ENCODE measurements at regions not wholly inside any gene's neighbourhood (a gene's known extent, or its start where the extent isn't known, plus 50 kb on each side); places are given as distances from the start of the nearest gene placed in this dataset.

- H3K4me3 ChIP-seq (ENCODE audit: low read depth, low read length): no peak overlapping the region
- no peaks in the 10 kb centered on the region for H3K36me3 ChIP-seq (ENCODE audit: control insufficient read depth, insufficient read depth, low read length)
- FAIRE-seq: no peak
- TF ChIP-seq CTCF (IDR thresholded peaks at IDR 0.05; ENCODE audit: insufficient read depth, low read length, severe bottlenecking): no peak
- DNase-seq (ENCODE audit: low read depth): no peak
- H3K27me3 ChIP-seq (ENCODE audit: control insufficient read depth, insufficient read depth, low read length): no peaks in the 10 kb centered on the region
Observed at GRCh38 chr16:17972460-17972943, 364.0 kb downstream of the NPIPA8 start.

- DNase-seq (ENCODE audit: low read depth): no peak
- FAIRE-seq: peak; percentile 43
- Histone ChIP-seq H3K27me3 (ENCODE audit: control insufficient read depth, insufficient read depth, low read length) (no peaks in the 10 kb centered on the region), H3K4me3 (ENCODE audit: low read depth, low read length) (no peak overlapping the region), H3K36me3 (ENCODE audit: control insufficient read depth, insufficient read depth, low read length) (no peaks in the 10 kb centered on the region)
- TF ChIP-seq CTCF (IDR thresholded peaks at IDR 0.05; ENCODE audit: insufficient read depth, low read length, severe bottlenecking): no peak
Observed at GRCh38 chr16:17970816-17971331, 365.7 kb downstream of the NPIPA8 start.

- no peak for FAIRE-seq
- no peak overlapping the region for H3K4me3 ChIP-seq (ENCODE audit: low read depth, low read length)
Observed at GRCh38 chr16:17970157-17970765, 366.3 kb downstream of the NPIPA8 start.

GRCh38 chr16:17965133-17965900, 371.2 kb downstream of the NPIPA8 start:
- H3K4me3 ChIP-seq (ENCODE audit: low read depth, low read length): no peak overlapping the region
- TF ChIP-seq CTCF (IDR thresholded peaks at IDR 0.05; ENCODE audit: insufficient read depth, low read length, severe bottlenecking): no peak
- FAIRE-seq: no peak
- no peaks in the 10 kb centered on the region for H3K27me3 ChIP-seq (ENCODE audit: control insufficient read depth, insufficient read depth, low read length)
- H3K36me3 ChIP-seq (ENCODE audit: control insufficient read depth, insufficient read depth, low read length): no peaks in the 10 kb centered on the region
- no peak for DNase-seq (ENCODE audit: low read depth)

More at GRCh38 chr16:17970157-17970765, 366.3 kb downstream of the NPIPA8 start:
- Histone ChIP-seq H3K27me3 (ENCODE audit: control insufficient read depth, insufficient read depth, low read length) (no peaks in the 10 kb centered on the region), H3K36me3 (ENCODE audit: control insufficient read depth, insufficient read depth, low read length) (no peaks in the 10 kb centered on the region)
- no peak for DNase-seq (ENCODE audit: low read depth)
- no peak for TF ChIP-seq CTCF (IDR thresholded peaks at IDR 0.05; ENCODE audit: insufficient read depth, low read length, severe bottlenecking)

GRCh38 chr16:17964196-17964595, 372.3 kb downstream of the NPIPA8 start:
- DNase-seq (ENCODE audit: low read depth) (no peak), FAIRE-seq (no peak)
- no peaks in the 10 kb centered on the region for H3K36me3 ChIP-seq (ENCODE audit: control insufficient read depth, insufficient read depth, low read length)
- no peaks in the 10 kb centered on the region for H3K27me3 ChIP-seq (ENCODE audit: control insufficient read depth, insufficient read depth, low read length)
- H3K4me3 ChIP-seq (ENCODE audit: low read depth, low read length): no peak overlapping the region
- TF ChIP-seq CTCF (IDR thresholded peaks at IDR 0.05; ENCODE audit: insufficient read depth, low read length, severe bottlenecking): no peak
